ENCODE measurements at regions not wholly inside any gene's neighbourhood (a gene's known extent, or its start where the extent isn't known, plus 50 kb on each side); places are given as distances from the start of the nearest gene placed in this dataset.

DNA sequence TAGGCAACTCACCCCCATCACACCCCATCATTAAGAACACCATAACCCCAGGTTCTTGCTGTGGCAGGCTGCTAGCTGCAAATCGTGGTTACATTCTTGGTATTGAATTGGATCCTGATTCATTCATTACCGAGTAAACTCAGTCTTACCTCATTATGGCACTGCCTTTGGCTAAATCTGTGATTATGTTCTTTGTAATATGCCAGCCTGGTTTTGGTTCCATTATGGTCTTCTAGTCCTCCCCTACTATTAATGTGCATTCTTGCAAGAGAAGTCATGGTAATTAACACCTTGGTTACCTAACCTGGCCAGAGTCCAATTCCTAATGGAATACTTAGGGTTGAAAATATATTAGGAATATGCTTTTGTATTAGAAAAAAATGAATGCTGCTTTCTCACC is 258.9 kb upstream of the APCDD1 start:
- no peaks in the 10 kb centered on the region for H3K79me2 ChIP-seq (ENCODE audit: insufficient read depth, low read length)
- H3K27me3 ChIP-seq (ENCODE audit: insufficient read depth, low read length, poor library complexity, severe bottlenecking): no peaks in the 10 kb centered on the region
- TF ChIP-seq EZH2phosphoT487 (IDR thresholded peaks at IDR 0.05; ENCODE audit: borderline replicate concordance): no peak
- TF ChIP-seq, protein P1, sequence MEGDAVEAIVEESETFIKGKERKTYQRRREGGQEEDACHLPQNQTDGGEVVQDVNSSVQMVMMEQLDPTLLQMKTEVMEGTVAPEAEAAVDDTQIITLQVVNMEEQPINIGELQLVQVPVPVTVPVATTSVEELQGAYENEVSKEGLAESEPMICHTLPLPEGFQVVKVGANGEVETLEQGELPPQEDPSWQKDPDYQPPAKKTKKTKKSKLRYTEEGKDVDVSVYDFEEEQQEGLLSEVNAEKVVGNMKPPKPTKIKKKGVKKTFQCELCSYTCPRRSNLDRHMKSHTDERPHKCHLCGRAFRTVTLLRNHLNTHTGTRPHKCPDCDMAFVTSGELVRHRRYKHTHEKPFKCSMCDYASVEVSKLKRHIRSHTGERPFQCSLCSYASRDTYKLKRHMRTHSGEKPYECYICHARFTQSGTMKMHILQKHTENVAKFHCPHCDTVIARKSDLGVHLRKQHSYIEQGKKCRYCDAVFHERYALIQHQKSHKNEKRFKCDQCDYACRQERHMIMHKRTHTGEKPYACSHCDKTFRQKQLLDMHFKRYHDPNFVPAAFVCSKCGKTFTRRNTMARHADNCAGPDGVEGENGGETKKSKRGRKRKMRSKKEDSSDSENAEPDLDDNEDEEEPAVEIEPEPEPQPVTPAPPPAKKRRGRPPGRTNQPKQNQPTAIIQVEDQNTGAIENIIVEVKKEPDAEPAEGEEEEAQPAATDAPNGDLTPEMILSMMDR (conservative IDR thresholded peaks at IDR 0.05; ENCODE audit: low read length): no peak
- H3K4me3 ChIP-seq (ENCODE audit: low read length, poor library complexity, severe bottlenecking): no peak overlapping the region
- no peaks in the 10 kb centered on the region for H3K4me1 ChIP-seq (ENCODE audit: insufficient read depth, low read length, poor library complexity, severe bottlenecking)
- H2AFZ ChIP-seq (ENCODE audit: low read length): no peak overlapping the region
- no peaks in the 10 kb centered on the region for H3K36me3 ChIP-seq (ENCODE audit: insufficient read depth, low read length)
- no peaks in the 10 kb centered on the region for H4K20me1 ChIP-seq (ENCODE audit: insufficient read depth, low read length, poor library complexity, severe bottlenecking)
- no peaks in the 10 kb centered on the region for H3K9me3 ChIP-seq (ENCODE audit: insufficient read depth, low read depth, low read length)
- H3F3A ChIP-seq (ENCODE audit: low read depth): no peaks in the 10 kb centered on the region
- no peak overlapping the region for H3K9ac ChIP-seq (ENCODE audit: low read depth, low read length, poor library complexity, severe bottlenecking)
- no peak overlapping the region for H3K4me2 ChIP-seq (ENCODE audit: low read depth, low read length, poor library complexity, severe bottlenecking)
- H3K9me2 ChIP-seq (replicated peaks; ENCODE audit: low read depth, low read length): no peaks in the 10 kb centered on the region

DNA sequence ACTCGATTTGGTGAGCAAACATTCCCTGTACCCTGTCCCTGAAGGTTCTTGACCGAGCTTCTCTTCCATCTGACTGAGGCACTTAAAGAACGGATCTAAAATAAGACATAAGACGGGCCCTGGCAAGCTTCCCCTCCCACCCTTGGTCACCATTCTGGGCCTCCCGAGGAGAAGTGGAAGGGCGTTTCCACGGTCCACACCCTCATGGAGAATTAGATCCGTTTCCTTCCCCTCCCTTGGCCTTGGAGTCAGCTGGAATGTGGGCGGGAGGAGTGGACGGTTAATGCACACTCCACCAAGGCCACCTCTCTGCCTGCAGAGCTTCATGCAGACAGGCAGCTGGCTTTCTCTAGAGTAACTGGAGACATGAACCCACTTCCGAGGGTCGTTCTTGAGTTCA is 257.3 kb upstream of the APCDD1 start:
- H3K9me3 ChIP-seq (ENCODE audit: insufficient read depth, low read depth, low read length): no peaks in the 10 kb centered on the region
- no peaks in the 10 kb centered on the region for H3K36me3 ChIP-seq (ENCODE audit: insufficient read depth, low read length)
- no peaks in the 10 kb centered on the region for H3K27me3 ChIP-seq (ENCODE audit: insufficient read depth, low read length, poor library complexity, severe bottlenecking)
- no peak overlapping the region for H3K4me2 ChIP-seq (ENCODE audit: low read depth, low read length, poor library complexity, severe bottlenecking)
- no peak overlapping the region for H2AFZ ChIP-seq (ENCODE audit: low read length)
- no peak overlapping the region for H3K4me3 ChIP-seq (ENCODE audit: low read length, poor library complexity, severe bottlenecking)
- H4K20me1 ChIP-seq (ENCODE audit: insufficient read depth, low read length, poor library complexity, severe bottlenecking): no peaks in the 10 kb centered on the region
- no peak for TF ChIP-seq EZH2phosphoT487 (IDR thresholded peaks at IDR 0.05; ENCODE audit: borderline replicate concordance)
- H3K4me1 ChIP-seq (ENCODE audit: insufficient read depth, low read length, poor library complexity, severe bottlenecking): no peaks in the 10 kb centered on the region
- H3K79me2 ChIP-seq (ENCODE audit: insufficient read depth, low read length): no peaks in the 10 kb centered on the region
- no peak overlapping the region for H3K9ac ChIP-seq (ENCODE audit: low read depth, low read length, poor library complexity, severe bottlenecking)
- H3K9me2 ChIP-seq (replicated peaks; ENCODE audit: low read depth, low read length): no peaks in the 10 kb centered on the region
- no peaks in the 10 kb centered on the region for H3F3A ChIP-seq (ENCODE audit: low read depth)

DNA sequence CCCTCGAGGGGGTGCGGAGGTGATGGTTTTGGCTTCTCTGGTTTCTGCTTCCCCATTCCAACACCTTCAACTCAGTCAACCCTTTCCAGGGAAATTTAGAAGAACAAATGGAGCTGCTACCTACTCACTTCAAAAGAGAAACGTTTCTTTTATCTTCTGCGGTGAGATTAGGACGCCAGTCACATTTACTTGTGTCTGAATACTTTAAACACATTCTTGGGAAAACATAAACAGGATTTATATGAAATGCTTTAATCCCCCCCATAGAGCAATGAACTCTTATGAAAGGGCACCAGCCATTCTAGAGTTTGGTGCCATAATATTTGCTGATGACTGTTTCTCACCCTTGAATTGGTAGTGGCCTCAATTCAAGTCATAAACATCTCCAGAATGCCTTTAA is 253.2 kb upstream of the APCDD1 start:
- H3K79me2 ChIP-seq (ENCODE audit: insufficient read depth, low read length): no peaks in the 10 kb centered on the region
- no peaks in the 10 kb centered on the region for H3K4me1 ChIP-seq (ENCODE audit: insufficient read depth, low read length, poor library complexity, severe bottlenecking)
- H2AFZ ChIP-seq (ENCODE audit: low read length): no peak overlapping the region
- H4K20me1 ChIP-seq (ENCODE audit: insufficient read depth, low read length, poor library complexity, severe bottlenecking): no peaks in the 10 kb centered on the region
- no peaks in the 10 kb centered on the region for H3K9me2 ChIP-seq (replicated peaks; ENCODE audit: low read depth, low read length)
- H3K36me3 ChIP-seq (ENCODE audit: insufficient read depth, low read length): no peaks in the 10 kb centered on the region
- H3K9me3 ChIP-seq (ENCODE audit: insufficient read depth, low read depth, low read length): no peaks in the 10 kb centered on the region
- no peak overlapping the region for H3K4me2 ChIP-seq (ENCODE audit: low read depth, low read length, poor library complexity, severe bottlenecking)
- H3F3A ChIP-seq (ENCODE audit: low read depth): no peaks in the 10 kb centered on the region
- no peaks in the 10 kb centered on the region for H3K27me3 ChIP-seq (ENCODE audit: insufficient read depth, low read length, poor library complexity, severe bottlenecking)
- no peak overlapping the region for H3K4me3 ChIP-seq (ENCODE audit: low read length, poor library complexity, severe bottlenecking)
- no peak overlapping the region for H3K9ac ChIP-seq (ENCODE audit: low read depth, low read length, poor library complexity, severe bottlenecking)
- no peak for TF ChIP-seq EZH2phosphoT487 (IDR thresholded peaks at IDR 0.05; ENCODE audit: borderline replicate concordance)

DNA sequence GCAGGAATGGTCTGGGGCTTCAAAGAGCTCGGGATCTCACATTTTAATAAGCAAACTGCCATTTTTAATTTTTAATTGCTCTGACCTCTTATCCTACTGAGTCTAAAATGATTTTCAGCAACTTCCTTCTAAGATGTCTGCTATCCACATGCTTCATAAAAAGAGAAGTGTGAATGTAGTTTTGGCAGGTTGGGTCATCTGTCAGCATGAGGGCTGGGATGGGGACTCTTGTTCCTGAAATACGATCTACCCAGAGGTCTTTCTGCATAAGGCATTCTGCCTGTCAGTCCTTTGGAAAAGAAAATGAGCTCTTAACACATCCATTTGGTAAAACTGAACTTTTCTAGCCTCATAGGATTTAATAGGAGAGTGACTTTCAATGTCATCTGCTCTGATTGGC is 252.8 kb upstream of the APCDD1 start:
- TF ChIP-seq EZH2phosphoT487 (IDR thresholded peaks at IDR 0.05; ENCODE audit: borderline replicate concordance): no peak
- TF ChIP-seq, protein P1 (conservative IDR thresholded peaks at IDR 0.05; ENCODE audit: low read length): no peak
- H3K79me2 ChIP-seq (ENCODE audit: insufficient read depth, low read length): no peaks in the 10 kb centered on the region
- no peak overlapping the region for H3K4me3 ChIP-seq (ENCODE audit: low read length, poor library complexity, severe bottlenecking)
- H3K9ac ChIP-seq (ENCODE audit: low read depth, low read length, poor library complexity, severe bottlenecking): no peak overlapping the region
- no peaks in the 10 kb centered on the region for H3F3A ChIP-seq (ENCODE audit: low read depth)
- no peaks in the 10 kb centered on the region for H4K20me1 ChIP-seq (ENCODE audit: insufficient read depth, low read length, poor library complexity, severe bottlenecking)
- no peak overlapping the region for H2AFZ ChIP-seq (ENCODE audit: low read length)
- no peaks in the 10 kb centered on the region for H3K9me3 ChIP-seq (ENCODE audit: insufficient read depth, low read depth, low read length)
- no peaks in the 10 kb centered on the region for H3K4me1 ChIP-seq (ENCODE audit: insufficient read depth, low read length, poor library complexity, severe bottlenecking)
- no peaks in the 10 kb centered on the region for H3K9me2 ChIP-seq (replicated peaks; ENCODE audit: low read depth, low read length)
- H3K36me3 ChIP-seq (ENCODE audit: insufficient read depth, low read length): no peaks in the 10 kb centered on the region
- no peak overlapping the region for H3K4me2 ChIP-seq (ENCODE audit: low read depth, low read length, poor library complexity, severe bottlenecking)
- no peaks in the 10 kb centered on the region for H3K27me3 ChIP-seq (ENCODE audit: insufficient read depth, low read length, poor library complexity, severe bottlenecking)
